Heart left ventricle (tissue), 16 donors: ENCODE measurements at regions not wholly inside any gene's neighbourhood (a gene's known extent, or its start where the extent isn't known, plus 50 kb on each side); places are given as distances from the start of the nearest gene placed in this dataset.
A peak's percentile ranks its signal among the peaks of the same experiment; 100 is the strongest.

ENCODE experiments used
- ATAC-seq, 4 donors: fragments of 200-7000 bp; cut with Tn5 transposase; one replicate each; pipeline ENCODE4 v1.9.1; 2020 to 2022; ENCODE audit warnings: moderate library complexity in 4 of 4, mild to moderate bottlenecking in 3 of 4, moderate number of reproducible peaks in 1 of 4
- DNase-seq, 5 donors: peaks; one replicate each; pipeline ENCODE4 v3.0.0-alpha.2; 2020
- H3K27ac ChIP-seq, 12 donors: fragments of 200-600 bp; sonication (generic) in 4 of 12; one replicate each; pipeline versions ENCODE4 v1.5.0 to v1.8.0; 2016 to 2022; ENCODE audit warnings: mild to moderate bottlenecking in 2 of 12
- H3K27me3 ChIP-seq, 9 donors: fragments of 200-600 bp; sonication (generic) in 2 of 9; one replicate each; pipeline versions ENCODE4 v1.5.1 to v1.8.0; 2016 to 2022; ENCODE audit warnings: mild to moderate bottlenecking in 3 of 9
- H3K36me3 ChIP-seq, 9 donors: fragments of 200-600 bp; sonication (generic) in 2 of 9; one replicate each; pipeline versions ENCODE4 v1.5.0 to v1.8.0; 2018 to 2022; ENCODE audit warnings: mild to moderate bottlenecking in 2 of 9
- H3K4me1 ChIP-seq, 12 donors: fragments of 200-600 bp; sonication (generic) in 4 of 12; one replicate each; pipeline versions ENCODE4 v1.5.0 to v1.8.0; 2016 to 2022; ENCODE audit warnings: mild to moderate bottlenecking in 3 of 12
- H3K4me3 ChIP-seq, 12 donors: fragments of 200-600 bp; sonication (generic) in 4 of 12; one replicate each; pipeline versions ENCODE4 v1.5.0 to v1.8.0; 2017 to 2022; ENCODE audit warnings: mild to moderate bottlenecking in 9 of 12, moderate library complexity in 4 of 12
- H3K9me3 ChIP-seq, 12 donors: fragments of 200-600 bp; sonication (generic) in 4 of 12; one replicate each; pipeline versions ENCODE4 v1.5.0 to v1.8.0; 2016 to 2022; ENCODE audit warnings: mild to moderate bottlenecking in 1 of 12
- POLR2A ChIP-seq, 2 donors: fragments of 450-650 bp; IDR thresholded peaks; one replicate each; pipeline ENCODE4 v1.6.1; 2017; ENCODE audit warnings: antibody characterized with exemption in 2 of 2, mild to moderate bottlenecking in 2 of 2, moderate library complexity in 2 of 2
- WGBS, 4 donors: extraction: QIAGEN DNeasy Blood & Tissue Kit in 2 of 4; methylation state at CpG; one replicate each; pipeline versions ENCODE4 v1.1.5 to v1.1.7; 2013 to 2018; 5-methylcytosine and 5-hydroxymethylcytosine counted together
- intact Hi-C, 10 donors: fragments of 100-400 bp; cut with DNase I; formaldehyde crosslinking; loops; one replicate each; pipeline versions ENCODE4 v1.11.1 to v1.14.2; 2022
- TF ChIP-seq, protein P1 (sequence below), 12 donors: fragments of 200-600 bp; sonication (generic) in 4 of 12; IDR thresholded peaks; one replicate each; pipeline versions ENCODE4 v1.5.0 to v1.8.0; 2018 to 2022; ENCODE audit warnings: antibody characterized with exemption in 12 of 12, mild to moderate bottlenecking in 5 of 12
- donor health status: ischemic (EF 13 %, LVEDD 7.1; RV severe dilation, severe dysfunction).
- donor health status: healthy with polysubstance abuse.
- donor health status: DM: no; HTN: yes; CAD: no.
- donor health status: DM: no; HTN: no; CAD: no.
- donor health status: ischemic (EF 25% LVEDD 6.9; RV normal size, moderate dysfunction).
- donor health status: ischemic (EF 25% LVEDD 5.7; RV mildly dilated, moderate dysfunction).
- donor health status: healthy.
- donor health status: DM: yes; HTN: yes; CAD: no.
- donor health status: ischemic (EF 35%, LVEDD 5.7; RV mildly dilated, moderate dysfunction).
- donor health status: nonischemic (EF 11% LVEDD 7.7; RV severe dilation, severe dysfunction).
- donor health status: DM: yes; HTN: yes; CAD: no.
- donor health status: PGD.
- donor health status: ischemic (EF 29% LVEDD 5.4; RV normal size, mild dysfunction).
- donor health status: nonischemic (EF 23%, LVEDD 6.1; RV moderate dilation, normal function).

GRCh38 chr2:128409326-128410034 is 90.8 kb upstream of the HS6ST1 start:
- no peak for ATAC-seq
- TF ChIP-seq, protein P1, sequence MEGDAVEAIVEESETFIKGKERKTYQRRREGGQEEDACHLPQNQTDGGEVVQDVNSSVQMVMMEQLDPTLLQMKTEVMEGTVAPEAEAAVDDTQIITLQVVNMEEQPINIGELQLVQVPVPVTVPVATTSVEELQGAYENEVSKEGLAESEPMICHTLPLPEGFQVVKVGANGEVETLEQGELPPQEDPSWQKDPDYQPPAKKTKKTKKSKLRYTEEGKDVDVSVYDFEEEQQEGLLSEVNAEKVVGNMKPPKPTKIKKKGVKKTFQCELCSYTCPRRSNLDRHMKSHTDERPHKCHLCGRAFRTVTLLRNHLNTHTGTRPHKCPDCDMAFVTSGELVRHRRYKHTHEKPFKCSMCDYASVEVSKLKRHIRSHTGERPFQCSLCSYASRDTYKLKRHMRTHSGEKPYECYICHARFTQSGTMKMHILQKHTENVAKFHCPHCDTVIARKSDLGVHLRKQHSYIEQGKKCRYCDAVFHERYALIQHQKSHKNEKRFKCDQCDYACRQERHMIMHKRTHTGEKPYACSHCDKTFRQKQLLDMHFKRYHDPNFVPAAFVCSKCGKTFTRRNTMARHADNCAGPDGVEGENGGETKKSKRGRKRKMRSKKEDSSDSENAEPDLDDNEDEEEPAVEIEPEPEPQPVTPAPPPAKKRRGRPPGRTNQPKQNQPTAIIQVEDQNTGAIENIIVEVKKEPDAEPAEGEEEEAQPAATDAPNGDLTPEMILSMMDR (IDR thresholded peaks at IDR 0.05) = no peak
- TF ChIP-seq POLR2A (IDR thresholded peaks at IDR 0.05) = no peak
- Histone ChIP-seq H3K4me1 (peaks cover 0 to 3% (median 0%) of the 10 kb centered on the region in 12 donors), H3K27me3 (no peaks in the 10 kb centered on the region), H3K9me3 (no peaks in the 10 kb centered on the region), H3K36me3 (no peaks in the 10 kb centered on the region), H3K27ac (no peak overlapping the region), H3K4me3 (no peak overlapping the region)
- 85 to 99% (median 92%) methylated on average over 7 to 9 of the region's 9 CpGs for WGBS, 4 donors
- DNase-seq = peak in 1 of 5 donors; percentile 1
- intact Hi-C loops = no loop called here

- no peaks in the 10 kb centered on the region for H3K36me3 ChIP-seq
- H3K4me1 ChIP-seq = peaks cover 0 to 3% (median 0%) of the 10 kb centered on the region in 12 donors
- WGBS, 4 donors = 80 to 88% (median 88%) methylated on average over 10 of the region's 10 CpGs
- DNase-seq (peak in 1 of 5 donors; percentile 2), ATAC-seq (no peak)
- H3K27me3 ChIP-seq = no peaks in the 10 kb centered on the region
- intact Hi-C loops = no loop called here
- H3K9me3 ChIP-seq = no peaks in the 10 kb centered on the region
- TF ChIP-seq, protein P1 (IDR thresholded peaks at IDR 0.05) = no peak
- TF ChIP-seq POLR2A (IDR thresholded peaks at IDR 0.05) = no peak
- H3K4me3 ChIP-seq = no peak overlapping the region
- H3K27ac ChIP-seq = no peak overlapping the region
Measured at GRCh38 chr2:128410035-128410757, 91.5 kb upstream of the HS6ST1 start.

GRCh38 chr2:128410758-128411215 is 92.1 kb upstream of the HS6ST1 start:
- Histone ChIP-seq H3K27ac (no peak overlapping the region), H3K36me3 (no peaks in the 10 kb centered on the region), H3K4me1 (peaks cover 0 to 3% (median 0%) of the 10 kb centered on the region in 12 donors), H3K27me3 (no peaks in the 10 kb centered on the region), H3K4me3 (no peak overlapping the region), H3K9me3 (peaks cover 0 to 4% (median 0%) of the 10 kb centered on the region in 12 donors)
- no peak for ATAC-seq
- TF ChIP-seq POLR2A (IDR thresholded peaks at IDR 0.05) = no peak
- TF ChIP-seq, protein P1 (IDR thresholded peaks at IDR 0.05) = no peak
- 91 to 97% (median 95%) methylated on average over 8 of the region's 8 CpGs for WGBS, 4 donors
- intact Hi-C loops = no loop called here
- DNase-seq = peak in 1 of 5 donors; percentile 2

GRCh38 chr2:128411431-128411830 is 92.8 kb upstream of the HS6ST1 start:
- H3K36me3 ChIP-seq = no peaks in the 10 kb centered on the region
- 88 to 95% (median 92%) methylated on average over 9 of the region's 9 CpGs for WGBS, 4 donors
- intact Hi-C loops = no loop called here
- peaks cover 0 to 6% (median 0%) of the 10 kb centered on the region in 12 donors for H3K9me3 ChIP-seq
- peaks cover 0 to 3% (median 0%) of the 10 kb centered on the region in 12 donors for H3K4me1 ChIP-seq
- DNase-seq (peak in 2 of 5 donors; percentile 3 to 9), ATAC-seq (no peak)
- H3K27me3 ChIP-seq = no peaks in the 10 kb centered on the region
- H3K4me3 ChIP-seq = no peak overlapping the region
- H3K27ac ChIP-seq = no peak overlapping the region
- TF ChIP-seq, protein P1 (IDR thresholded peaks at IDR 0.05) = no peak
- no peak for TF ChIP-seq POLR2A (IDR thresholded peaks at IDR 0.05)
